Heart right ventricle (tissue), 16 donors: ENCODE measurements at regions not wholly inside any gene's neighbourhood (a gene's known extent, or its start where the extent isn't known, plus 50 kb on each side); places are given as distances from the start of the nearest gene placed in this dataset.
"Not testable (repeated sequence)": the region's sequence is repeated elsewhere in the genome, so short reads cannot be mapped to it uniquely, and the experiment has no call there.

ENCODE experiments used
- ATAC-seq, 8 donors: fragments of 200-7000 bp; cut with Tn5 transposase; one replicate each; pipeline ENCODE4 v1.9.1; 2020; ENCODE audit warnings: mild to moderate bottlenecking in 8 of 8, moderate library complexity in 8 of 8, moderate number of reproducible peaks in 1 of 8
- DNase-seq, 2 donors: peaks; one replicate each; pipeline ENCODE4 v3.0.0-alpha.2; 2020
- H3K27ac ChIP-seq, 10 donors: fragments of 200-600 bp; sonication (generic) in 2 of 10; one replicate each; pipeline versions ENCODE4 v1.5.0 to v1.8.0; 2020 to 2022; ENCODE audit warnings: mild to moderate bottlenecking in 3 of 10
- H3K27me3 ChIP-seq, 7 donors: fragments of 200-600 bp; one replicate each; pipeline ENCODE4 v1.8.0; 2021 to 2022; ENCODE audit warnings: mild to moderate bottlenecking in 2 of 7
- H3K36me3 ChIP-seq, 9 donors: fragments of 200-600 bp; sonication (generic) in 1 of 9; one replicate each; pipeline versions ENCODE4 v1.5.0 to v1.8.0; 2020 to 2022; ENCODE audit warnings: mild to moderate bottlenecking in 2 of 9
- H3K4me1 ChIP-seq, 9 donors: fragments of 200-600 bp; sonication (generic) in 1 of 9; one replicate each; pipeline versions ENCODE4 v1.5.0 to v1.8.0; 2020 to 2022; ENCODE audit warnings: mild to moderate bottlenecking in 4 of 9
- H3K4me3 ChIP-seq, 10 donors: fragments of 200-600 bp; sonication (generic) in 2 of 10; one replicate each; pipeline versions ENCODE4 v1.5.0 to v1.8.0; 2020 to 2022; ENCODE audit warnings: mild to moderate bottlenecking in 7 of 10, moderate library complexity in 2 of 10
- H3K9me3 ChIP-seq, 11 donors: fragments of 200-600 bp in 10 of 11; sonication (generic) in 2 of 11; one replicate each; pipeline versions ENCODE4 v1.5.0 to v1.8.0; 2013 to 2022; ENCODE audit warnings: mild to moderate bottlenecking in 2 of 11, control low read depth in 1 of 11, moderate library complexity in 1 of 11
- WGBS, 2 donors: extraction: QIAGEN DNeasy Blood & Tissue Kit; methylation state at CpG; one replicate each; pipeline ENCODE4 v1.1.7; 2013; ENCODE audit warnings: inconsistent platforms in 1 of 2; 5-methylcytosine and 5-hydroxymethylcytosine counted together
- intact Hi-C, 10 donors: fragments of 100-400 bp; cut with DNase I; formaldehyde crosslinking; loops; one replicate each; pipeline versions ENCODE4 v1.11.1 to v1.14.2; 2022
- TF ChIP-seq, protein P1 (sequence below), 9 donors: fragments of 200-600 bp; sonication (generic) in 2 of 9; IDR thresholded peaks; one replicate each; pipeline versions ENCODE4 v1.5.0 to v1.8.0; 2021 to 2022; ENCODE audit warnings: antibody characterized with exemption in 9 of 9, mild to moderate bottlenecking in 5 of 9, moderate library complexity in 1 of 9
- donor health status: Arrhythmogenic right ventricular cardiomyopathy.
- donor health status: ischemic (EF 13 %, LVEDD 7.1; RV severe dilation, severe dysfunction).
- donor health status: healthy with polysubstance abuse.
- donor health status: DM: no; HTN: yes; CAD: no.
- donor health status: DM: no; HTN: no; CAD: no.
- donor health status: ischemic (EF 25% LVEDD 6.9; RV normal size, moderate dysfunction).
- donor health status: ischemic (EF 25% LVEDD 5.7; RV mildly dilated, moderate dysfunction).
- donor health status: healthy.
- donor health status: DM: yes; HTN: yes; CAD: no.
- donor health status: Ischemic cardiomyopathy.
- donor health status: ischemic (EF 35%, LVEDD 5.7; RV mildly dilated, moderate dysfunction).
- donor health status: nonischemic (EF 11% LVEDD 7.7; RV severe dilation, severe dysfunction).
- donor health status: DM: yes; HTN: yes; CAD: no.
- donor health status: PGD.
- donor health status: ischemic (EF 29% LVEDD 5.4; RV normal size, mild dysfunction).
- donor health status: nonischemic (EF 23%, LVEDD 6.1; RV moderate dilation, normal function).

DNA sequence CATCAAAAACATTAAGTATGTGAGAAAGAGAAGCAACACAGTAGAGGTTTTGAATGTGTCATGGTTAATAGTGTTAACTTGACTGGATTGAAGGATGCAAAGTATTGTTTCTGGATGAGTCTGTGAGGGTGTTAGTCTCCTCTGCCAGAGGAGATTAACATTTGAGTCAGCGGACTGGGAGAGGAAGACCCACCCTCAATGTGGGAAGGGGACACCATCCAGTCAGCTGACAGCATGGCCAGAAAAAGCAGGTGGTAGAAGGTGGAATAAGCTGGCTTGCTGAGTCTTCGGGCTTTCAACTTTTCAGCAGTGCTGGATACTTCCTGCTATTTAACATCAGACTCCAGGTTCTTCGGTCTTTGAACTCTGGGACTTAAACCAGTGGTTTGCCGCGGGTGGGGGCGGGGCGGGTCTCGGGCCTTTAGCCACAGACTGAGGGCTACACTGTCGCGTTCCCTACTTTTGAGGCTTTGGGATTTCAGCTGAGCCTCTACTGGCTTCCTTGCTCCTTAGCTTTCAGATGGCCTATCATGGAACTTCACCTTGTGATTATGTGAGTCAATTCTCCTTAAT lies 309.9 kb upstream of the ST8SIA4 start:
- H3K9me3 ChIP-seq, result no peaks in the 10 kb centered on the region
- WGBS, 2 donors, result 65 to 75% methylated on average over 10 of the region's 10 CpGs
- H3K4me3 ChIP-seq, result no peak overlapping the region
- intact Hi-C loops, result no loop called here
- H3K36me3 ChIP-seq, result no peaks in the 10 kb centered on the region
- H3K4me1 ChIP-seq, result no peaks in the 10 kb centered on the region
- no peak for DNase-seq
- no peak for ATAC-seq
- no peak overlapping the region for H3K27ac ChIP-seq
- TF ChIP-seq, protein P1, sequence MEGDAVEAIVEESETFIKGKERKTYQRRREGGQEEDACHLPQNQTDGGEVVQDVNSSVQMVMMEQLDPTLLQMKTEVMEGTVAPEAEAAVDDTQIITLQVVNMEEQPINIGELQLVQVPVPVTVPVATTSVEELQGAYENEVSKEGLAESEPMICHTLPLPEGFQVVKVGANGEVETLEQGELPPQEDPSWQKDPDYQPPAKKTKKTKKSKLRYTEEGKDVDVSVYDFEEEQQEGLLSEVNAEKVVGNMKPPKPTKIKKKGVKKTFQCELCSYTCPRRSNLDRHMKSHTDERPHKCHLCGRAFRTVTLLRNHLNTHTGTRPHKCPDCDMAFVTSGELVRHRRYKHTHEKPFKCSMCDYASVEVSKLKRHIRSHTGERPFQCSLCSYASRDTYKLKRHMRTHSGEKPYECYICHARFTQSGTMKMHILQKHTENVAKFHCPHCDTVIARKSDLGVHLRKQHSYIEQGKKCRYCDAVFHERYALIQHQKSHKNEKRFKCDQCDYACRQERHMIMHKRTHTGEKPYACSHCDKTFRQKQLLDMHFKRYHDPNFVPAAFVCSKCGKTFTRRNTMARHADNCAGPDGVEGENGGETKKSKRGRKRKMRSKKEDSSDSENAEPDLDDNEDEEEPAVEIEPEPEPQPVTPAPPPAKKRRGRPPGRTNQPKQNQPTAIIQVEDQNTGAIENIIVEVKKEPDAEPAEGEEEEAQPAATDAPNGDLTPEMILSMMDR (IDR thresholded peaks at IDR 0.05), result no peak
- no peaks in the 10 kb centered on the region for H3K27me3 ChIP-seq

DNA sequence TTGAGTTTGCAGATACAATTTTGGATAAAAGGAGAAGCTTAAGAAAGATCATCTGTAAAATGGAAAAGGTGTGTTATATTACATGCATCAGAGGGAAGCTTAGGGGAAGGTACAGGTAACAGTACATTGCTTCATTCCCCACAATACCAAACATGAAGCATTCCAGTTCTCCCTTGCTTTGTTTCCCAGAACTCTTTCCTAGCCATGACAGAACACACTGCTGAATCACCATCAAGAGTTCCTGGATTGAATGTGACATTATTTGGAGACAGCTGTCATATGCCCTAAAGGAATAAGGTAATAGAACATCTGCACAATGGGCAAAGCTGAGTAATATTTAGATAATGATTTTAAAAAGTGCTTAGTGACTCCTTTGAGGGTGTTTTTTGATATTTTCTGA lies 303.5 kb upstream of the ST8SIA4 start:
- no peaks in the 10 kb centered on the region for H3K27me3 ChIP-seq
- ATAC-seq (no peak), DNase-seq (no peak)
- intact Hi-C loops, result no loop called here
- no peaks in the 10 kb centered on the region for H3K9me3 ChIP-seq
- H3K4me1 ChIP-seq, result no peaks in the 10 kb centered on the region
- TF ChIP-seq, protein P1 (IDR thresholded peaks at IDR 0.05), result no peak
- no peak overlapping the region for H3K27ac ChIP-seq
- no peak overlapping the region for H3K4me3 ChIP-seq
- H3K36me3 ChIP-seq, result no peaks in the 10 kb centered on the region

DNA sequence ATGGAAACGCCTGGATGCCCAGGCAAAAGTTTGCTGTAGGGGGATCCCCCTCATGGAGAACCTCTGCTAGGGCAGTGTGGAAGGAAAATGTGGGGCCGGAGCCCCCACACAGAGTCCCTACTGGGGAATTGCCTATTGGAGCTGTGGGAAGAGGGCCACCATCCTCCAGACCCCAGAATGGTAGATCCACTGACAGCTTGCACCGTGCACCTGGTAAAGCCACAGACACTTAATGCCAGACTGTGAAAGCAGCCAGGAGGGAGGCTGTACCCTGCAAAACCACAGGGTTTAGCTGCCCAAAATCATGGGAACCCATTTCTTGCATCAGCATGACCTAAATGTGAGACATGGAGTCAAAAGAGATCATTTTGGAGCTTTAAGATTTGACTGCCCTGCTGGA lies 302.0 kb upstream of the ST8SIA4 start:
- ATAC-seq, H3K27ac ChIP-seq, H3K36me3 ChIP-seq, intact Hi-C loops, H3K27me3 ChIP-seq, DNase-seq, H3K4me3 ChIP-seq, H3K9me3 ChIP-seq, H3K4me1 ChIP-seq: not testable (repeated sequence)
- 69 to 70% methylated on average over 3 of the region's 3 CpGs for WGBS, 2 donors

DNA sequence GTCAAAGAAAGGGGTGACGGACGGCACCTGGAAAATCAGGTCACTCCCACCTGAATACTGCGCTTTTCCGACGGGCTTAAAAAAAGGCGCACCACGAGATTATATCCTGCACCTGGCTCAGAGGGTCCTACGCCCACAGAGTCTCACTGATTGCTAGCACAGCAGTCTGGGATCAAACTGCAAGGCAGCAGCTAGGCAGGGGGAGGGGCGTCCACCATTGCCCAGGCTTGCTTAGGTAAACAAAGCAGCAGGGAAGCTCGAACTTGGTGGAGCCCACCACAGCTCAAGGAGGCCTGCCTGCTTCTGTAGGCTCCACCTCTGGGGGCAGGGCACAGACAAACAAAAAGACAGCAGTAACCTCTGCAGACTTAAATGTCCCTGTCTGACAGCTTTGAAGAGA lies 277.3 kb upstream of the ST8SIA4 start:
- H3K36me3 ChIP-seq, H3K27me3 ChIP-seq, intact Hi-C loops, H3K4me1 ChIP-seq, H3K4me3 ChIP-seq, DNase-seq, ATAC-seq, H3K27ac ChIP-seq: not testable (repeated sequence)
- H3K9me3 ChIP-seq, result peaks cover 0 to 14% (median 0%) of the 10 kb centered on the region in 11 donors
- 75 to 76% methylated on average over 10 of the region's 10 CpGs for WGBS, 2 donors

DNA sequence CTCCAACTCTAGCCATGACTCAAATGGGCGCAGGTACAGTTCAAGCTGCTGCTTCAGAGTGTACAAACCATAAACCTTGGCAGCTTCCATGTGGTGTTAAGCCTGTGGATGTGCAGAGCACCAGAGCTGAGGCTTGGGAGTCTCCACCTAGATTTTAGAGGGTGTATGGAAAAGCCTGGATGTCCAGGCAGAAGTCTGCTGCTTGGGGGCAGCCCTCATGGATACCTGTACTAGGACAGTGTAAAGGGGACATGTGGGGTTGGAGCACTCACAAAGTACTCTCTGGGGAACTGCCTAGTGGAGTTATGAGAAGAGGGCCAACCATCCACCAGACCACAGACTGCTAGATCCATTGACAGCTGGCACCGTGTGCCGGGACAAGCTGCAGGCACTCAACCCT lies 273.5 kb upstream of the ST8SIA4 start:
- TF ChIP-seq, protein P1 (IDR thresholded peaks at IDR 0.05), result no peak
- no peak for ATAC-seq
- intact Hi-C loops, result no loop called here

More for the DNA sequence above, 273.5 kb upstream of the ST8SIA4 start:
- no peak for DNase-seq
- WGBS, 2 donors, result 78 to 89% methylated on average over 3 of the region's 3 CpGs
- Histone ChIP-seq H3K27me3 (no peaks in the 10 kb centered on the region), H3K9me3 (peaks cover 0 to 14% (median 0%) of the 10 kb centered on the region in 11 donors), H3K36me3 (no peaks in the 10 kb centered on the region), H3K4me1 (no peaks in the 10 kb centered on the region), H3K27ac (no peak overlapping the region), H3K4me3 (no peak overlapping the region)
